CD4-positive, alpha-beta T cell treated with Interleukin-6 for 4 hours (primary cell): ENCODE measurements at regions not wholly inside any gene's neighbourhood (a gene's known extent, or its start where the extent isn't known, plus 50 kb on each side); places are given as distances from the start of the nearest gene placed in this dataset.

Source experiments
- DNase-seq: peaks from one replicate; pipeline ENCODE4 v3.0.0-alpha.2; 2020; ENCODE audit warnings: mixed read lengths

GRCh38 chr22:47394504-47395440 lies 632.3 kb downstream of the TBC1D22A start:
- no peak for DNase-seq

- DNase-seq = no peak
Observed at GRCh38 chr22:47393191-47393590, 630.7 kb downstream of the TBC1D22A start.

DNA sequence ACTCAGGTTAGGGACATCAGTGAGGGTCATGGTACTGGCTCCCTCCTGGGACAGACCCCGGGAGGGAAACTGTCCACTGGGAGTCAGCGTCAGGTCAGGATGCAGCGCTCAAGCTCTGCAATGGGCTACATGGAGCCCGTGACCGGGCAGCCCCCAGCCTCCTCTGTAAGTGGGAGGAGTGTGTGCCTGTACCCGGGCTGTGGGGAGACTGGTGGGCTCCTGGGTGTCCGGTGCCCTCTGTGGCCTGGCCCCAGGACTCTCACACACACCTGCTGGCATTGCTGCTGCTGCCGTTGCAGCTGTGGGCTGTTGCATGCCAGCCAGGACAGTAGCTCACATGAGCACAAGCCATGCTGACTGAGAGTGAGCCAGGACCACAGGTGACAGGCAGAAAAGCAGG lies 630.3 kb downstream of the TBC1D22A start:
- DNase-seq = no peak

- no peak for DNase-seq
Observed at GRCh38 chr22:47392054-47392347, 629.6 kb downstream of the TBC1D22A start.

GRCh38 chr22:47391169-47392053 lies 629.0 kb downstream of the TBC1D22A start:
- no peak for DNase-seq

- no peak for DNase-seq
Observed at GRCh38 chr22:47390026-47390970, 627.8 kb downstream of the TBC1D22A start.

GRCh38 chr22:47389201-47389600 lies 626.8 kb downstream of the TBC1D22A start:
- no peak for DNase-seq

GRCh38 chr22:47388778-47389177 lies 626.3 kb downstream of the TBC1D22A start:
- no peak for DNase-seq

DNA sequence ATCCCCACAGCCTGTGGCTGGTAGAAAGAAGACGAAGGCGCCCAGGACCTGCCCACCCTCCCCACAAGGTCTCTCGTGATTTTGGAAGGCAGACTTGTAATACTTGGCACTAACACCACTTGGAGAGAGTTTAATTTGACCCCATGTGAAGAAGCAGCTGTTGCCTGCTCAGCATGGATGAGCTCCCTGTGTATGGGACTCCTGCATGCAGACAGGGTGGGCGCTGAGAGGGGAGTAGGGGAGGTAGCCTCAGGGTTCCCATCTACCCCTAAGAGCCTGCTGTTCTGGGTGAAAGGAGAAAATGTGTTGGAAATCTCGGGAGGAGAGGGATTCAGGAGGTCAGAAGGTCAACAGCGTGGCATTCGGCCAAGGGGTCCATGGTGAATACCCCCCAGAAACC lies 625.9 kb downstream of the TBC1D22A start:
- DNase-seq = no peak

DNA sequence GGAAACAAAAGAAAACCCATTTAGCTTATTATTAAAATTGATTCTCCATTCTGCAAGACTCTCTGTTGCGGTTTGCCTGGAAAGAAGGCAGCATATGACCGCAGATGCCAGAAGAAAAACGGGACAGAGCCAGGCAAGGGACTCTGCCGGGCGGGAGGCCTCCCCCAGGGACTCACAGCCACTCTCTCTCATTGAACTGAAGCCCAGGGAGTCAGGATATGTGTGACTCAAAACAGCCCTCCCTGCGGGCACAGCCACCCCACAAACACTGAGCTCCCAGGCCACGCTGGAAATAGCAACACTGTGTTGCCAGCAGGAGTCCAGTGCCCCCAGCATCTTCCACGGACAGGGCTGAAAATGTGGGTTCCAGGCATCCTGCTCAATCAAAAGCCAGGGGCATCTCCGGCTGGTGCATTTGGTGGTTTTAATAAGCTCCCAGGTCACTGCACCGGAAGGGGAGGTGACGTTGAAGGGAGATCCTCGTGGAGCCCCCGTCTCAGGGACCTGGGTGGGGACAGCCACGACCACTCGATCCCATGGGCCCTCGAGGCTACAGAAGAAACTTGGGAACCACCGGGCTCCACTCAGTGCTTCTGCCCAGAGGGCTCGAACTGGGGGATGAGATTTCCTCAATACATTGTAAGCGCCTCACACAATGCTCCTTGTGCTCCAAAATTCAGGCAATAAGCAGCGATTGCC lies 624.5 kb downstream of the TBC1D22A start:
- DNase-seq = no peak

DNA sequence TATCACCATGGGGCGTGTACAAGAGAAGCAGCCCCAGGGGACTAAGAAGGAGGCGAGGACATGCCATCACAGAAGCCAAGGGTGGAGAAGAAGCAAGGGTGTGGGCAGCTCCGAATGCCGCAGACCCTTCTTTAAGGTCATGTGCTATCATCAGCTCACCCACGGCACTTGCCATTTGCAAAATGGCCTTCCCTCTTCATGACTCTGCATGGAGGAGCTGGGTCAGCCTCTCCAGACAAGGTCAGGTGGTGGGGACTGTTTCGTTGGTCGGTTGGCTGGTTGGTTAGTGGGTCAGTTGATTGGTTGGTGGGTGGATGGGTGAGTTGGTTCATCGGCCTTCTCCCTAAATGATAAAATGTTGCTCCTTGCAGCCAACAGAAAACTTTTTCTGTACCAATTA lies 622.5 kb downstream of the TBC1D22A start:
- DNase-seq = no peak

GRCh38 chr22:47382164-47382890 lies 619.9 kb downstream of the TBC1D22A start:
- no peak for DNase-seq

GRCh38 chr22:47381240-47381639 lies 618.8 kb downstream of the TBC1D22A start:
- DNase-seq = no peak

- DNase-seq = no peak
Observed at GRCh38 chr22:47380692-47381091, 618.2 kb downstream of the TBC1D22A start.

DNA sequence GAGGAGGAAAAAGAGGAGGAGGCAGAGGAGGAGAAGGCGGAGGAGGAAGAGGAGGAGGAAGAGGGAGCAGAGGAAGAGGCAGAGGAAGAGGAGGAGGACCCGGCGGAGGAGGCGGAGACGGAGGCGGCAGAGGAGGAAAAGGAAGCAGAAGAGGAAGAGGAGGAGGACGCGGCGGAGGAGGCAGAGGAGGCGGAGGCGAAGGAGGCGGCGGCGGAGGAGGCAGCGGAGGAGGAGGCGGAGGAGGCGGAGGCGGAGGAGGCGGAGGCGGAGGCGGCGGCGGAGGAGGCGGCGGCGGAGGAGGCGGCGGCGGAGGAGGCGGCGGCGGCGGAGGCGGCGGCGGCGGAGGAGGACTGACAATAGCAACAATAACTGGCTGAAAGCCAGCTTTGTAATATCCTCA lies 616.6 kb downstream of the TBC1D22A start:
- DNase-seq = no peak

- no peak for DNase-seq
Observed at GRCh38 chr22:47377926-47378560, 615.6 kb downstream of the TBC1D22A start.

DNA sequence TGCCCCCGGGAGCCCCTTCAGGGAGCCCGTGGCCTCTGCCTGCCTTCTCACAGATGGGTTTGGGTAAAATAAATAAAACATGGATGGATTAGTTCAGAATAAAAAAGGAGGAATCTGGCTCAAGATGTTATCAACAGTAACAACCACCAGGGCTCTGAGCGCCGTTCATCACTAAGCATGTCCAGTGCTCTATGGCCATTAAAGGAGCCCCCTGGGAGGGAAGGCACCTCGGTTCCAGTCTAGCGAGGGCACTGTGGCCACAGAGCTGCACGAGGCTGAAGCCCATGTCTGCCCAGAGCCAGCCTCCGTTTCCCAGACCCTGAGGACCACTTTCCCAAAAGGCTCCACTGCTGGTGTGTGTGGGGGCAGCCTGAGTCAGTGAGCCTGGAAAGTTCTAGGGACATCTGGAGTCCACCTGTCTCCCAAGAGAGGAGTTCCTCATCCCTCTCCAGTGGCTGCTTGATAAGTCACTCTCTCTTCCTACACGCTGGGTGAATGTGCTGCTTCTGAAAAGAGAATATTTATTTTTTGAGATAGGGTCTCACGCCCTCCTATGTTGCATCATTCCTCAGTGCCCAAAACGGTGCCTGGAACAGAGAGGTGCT lies 614.6 kb downstream of the TBC1D22A start:
- no peak for DNase-seq

GRCh38 chr22:47376322-47376700 lies 613.9 kb downstream of the TBC1D22A start:
- no peak for DNase-seq

DNA sequence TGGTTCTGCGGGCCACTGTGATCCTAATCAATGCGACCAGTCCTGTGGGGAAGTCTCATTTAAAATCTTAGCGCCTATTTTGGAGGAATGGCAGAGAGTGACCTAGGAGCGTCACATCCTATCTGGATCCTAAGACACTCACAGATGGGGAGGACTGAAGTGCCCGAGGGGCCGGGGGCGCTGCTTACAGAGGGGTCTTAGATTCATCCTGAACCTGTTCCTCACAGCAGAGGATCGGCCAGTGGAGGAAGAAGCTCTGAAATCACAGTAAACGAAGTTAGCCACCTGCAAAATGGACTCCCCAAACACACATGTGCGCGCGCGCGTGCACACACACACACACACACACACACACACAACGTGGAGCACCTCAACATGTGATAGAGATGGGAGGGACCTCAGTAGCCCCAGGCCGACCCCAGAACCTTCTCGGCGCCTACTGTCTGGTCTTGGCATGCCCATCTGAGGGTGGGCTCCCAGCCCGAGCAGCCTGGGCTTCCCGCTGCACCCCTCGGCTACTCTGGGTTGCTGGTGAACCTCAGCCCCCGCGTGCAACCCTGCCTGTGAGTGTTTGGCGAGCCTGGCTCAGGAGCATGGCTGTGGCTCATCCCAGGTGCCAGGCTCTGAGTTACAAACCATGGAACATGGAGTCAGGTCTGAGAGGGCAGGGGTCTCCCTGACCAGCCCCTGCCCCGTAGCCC lies 613.3 kb downstream of the TBC1D22A start:
- DNase-seq = no peak
